HG02763 (cell line): ENCODE measurements at regions not wholly inside any gene's neighbourhood (a gene's known extent, or its start where the extent isn't known, plus 50 kb on each side); places are given as distances from the start of the nearest gene placed in this dataset.

Experiments used
- ATAC-seq: cut with Tn5 transposase; IDR thresholded peaks from one replicate; pipeline ENCODE4 v1.9.1; 2021; ENCODE audit warnings: mild to moderate bottlenecking, moderate library complexity; ENCODE audit not compliant: unreplicated experiment

DNA sequence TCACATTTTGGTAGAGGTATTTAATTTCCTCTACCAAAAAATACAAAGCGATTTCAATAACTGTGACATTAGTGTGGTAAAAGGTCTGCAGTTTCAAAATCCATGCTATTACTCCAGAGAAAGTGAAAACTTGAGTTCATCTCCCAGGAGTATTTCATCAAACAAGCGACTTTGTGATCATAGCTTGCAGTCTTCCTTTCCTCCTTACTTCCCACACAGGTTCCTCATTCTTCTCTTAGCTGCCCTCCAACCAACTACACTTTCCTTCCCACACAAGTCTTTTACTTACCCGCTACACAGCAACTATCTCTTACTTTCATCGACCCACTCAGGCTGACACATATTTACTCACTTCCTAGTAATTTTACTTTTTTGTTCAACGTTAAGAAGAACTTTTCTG is 413.4 kb upstream of the USP15 start:
- ATAC-seq: no peak

DNA sequence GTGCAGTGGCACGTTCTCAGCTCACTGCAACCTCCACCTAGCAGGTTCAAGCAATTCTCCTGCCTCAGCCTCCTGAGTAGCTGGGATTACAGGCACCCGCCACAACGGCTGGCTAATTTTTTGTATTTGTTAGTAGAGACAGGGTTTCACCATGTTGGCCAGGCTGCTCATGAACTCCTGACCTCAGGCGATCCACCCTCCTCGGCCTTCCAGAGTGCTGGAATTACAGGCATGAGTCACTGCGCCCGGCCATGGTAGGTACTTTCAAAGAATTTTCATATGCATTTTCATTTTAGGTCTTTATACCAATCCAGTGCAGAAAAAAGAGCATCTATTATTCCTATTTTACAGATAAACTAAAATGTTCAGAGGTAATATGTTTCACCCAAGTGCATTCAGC is 411.3 kb upstream of the USP15 start:
- ATAC-seq: no peak

DNA sequence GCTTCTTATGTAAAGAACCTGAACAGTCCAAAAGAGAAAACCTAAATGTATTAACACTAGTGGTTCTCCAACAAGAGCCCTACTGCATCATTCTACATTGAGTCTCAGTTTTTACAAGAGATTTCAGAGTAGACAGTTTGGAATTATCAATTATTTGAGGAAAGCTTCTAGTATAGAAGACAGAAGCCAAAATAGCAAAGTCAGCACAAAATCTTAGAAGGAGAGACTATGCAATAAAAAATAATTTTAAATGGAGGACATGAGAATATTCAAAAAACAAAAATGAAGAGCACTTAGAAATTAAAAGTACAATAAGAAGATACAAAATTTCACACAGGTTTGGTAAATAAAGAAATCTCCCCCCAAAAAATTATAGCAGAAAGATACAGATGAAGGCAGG is 406.3 kb upstream of the USP15 start:
- no peak for ATAC-seq

DNA sequence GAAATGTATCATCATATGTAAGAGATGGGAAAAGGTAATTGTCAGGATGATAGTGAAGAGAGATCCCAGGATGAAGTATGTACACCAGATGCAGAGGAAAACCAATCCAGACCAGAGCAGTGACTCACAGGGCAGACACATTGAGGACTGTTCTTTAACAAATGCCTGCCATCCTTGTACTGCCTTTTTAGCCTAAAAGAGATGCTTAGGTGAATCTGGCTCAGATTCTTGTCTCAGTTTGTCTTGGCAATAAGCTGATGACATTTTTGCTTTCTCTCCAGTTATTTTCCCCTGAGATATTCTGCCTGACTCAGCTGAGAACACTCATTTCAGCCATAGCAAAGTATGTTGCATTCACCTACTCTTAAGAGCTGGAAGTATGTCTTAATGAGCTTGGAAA is 405.3 kb upstream of the USP15 start:
- no peak for ATAC-seq

DNA sequence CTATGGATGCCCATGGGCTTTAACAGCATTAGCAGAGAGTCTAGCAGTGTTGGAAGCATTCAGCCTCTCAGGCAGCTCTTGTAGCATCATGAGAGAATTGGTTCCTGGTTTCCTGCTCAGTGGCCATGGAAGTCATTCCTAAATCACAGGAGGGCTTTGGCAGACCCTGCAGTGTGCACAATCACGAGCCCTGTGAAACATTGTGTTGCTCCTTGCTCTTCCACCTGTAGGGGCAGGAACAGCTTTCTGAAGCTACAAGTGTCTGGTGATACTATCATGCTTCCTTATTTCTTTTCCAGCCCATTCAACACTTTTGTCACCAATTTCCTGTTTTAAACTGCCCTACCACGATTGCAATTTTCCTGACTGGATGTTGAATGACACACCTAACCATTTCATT is 402.2 kb upstream of the USP15 start:
- no peak for ATAC-seq

DNA sequence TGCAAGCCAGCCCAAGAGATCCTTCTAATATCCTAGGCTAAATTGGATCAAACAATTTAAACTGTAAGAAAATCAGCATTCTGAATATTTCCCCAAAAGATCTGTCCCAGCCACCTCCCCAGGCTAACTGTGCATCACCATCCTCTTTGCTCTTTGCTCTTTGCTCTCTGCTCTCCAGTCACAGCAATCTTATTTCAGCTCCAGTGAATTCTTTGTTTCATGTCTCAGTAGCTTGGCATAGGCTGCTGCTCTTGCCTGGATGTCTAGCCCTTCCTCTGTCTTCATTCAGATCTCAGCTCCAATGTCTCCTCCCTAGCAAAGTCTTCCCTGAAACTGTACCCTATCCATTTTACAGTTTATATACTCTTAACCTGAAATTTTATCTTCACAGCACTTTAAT is 399.8 kb upstream of the USP15 start:
- no peak for ATAC-seq

DNA sequence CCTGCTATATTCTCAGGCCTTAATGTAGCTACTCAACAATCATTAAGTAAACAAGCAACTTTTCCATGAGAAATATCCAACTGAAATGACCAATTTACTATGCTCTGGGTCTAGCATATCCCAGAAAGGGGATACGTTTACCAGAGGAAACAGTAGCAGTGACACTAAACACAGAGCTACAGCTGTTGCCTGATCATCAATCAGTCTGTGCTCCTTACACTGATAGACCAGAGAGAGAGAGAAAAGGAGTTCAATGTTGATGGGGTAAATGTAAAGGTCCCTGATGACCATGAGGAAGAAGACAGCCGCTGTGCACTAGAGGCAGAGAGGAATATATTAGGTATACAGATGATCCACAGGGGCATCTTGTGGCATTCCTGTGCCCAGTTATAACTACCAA is 397.2 kb upstream of the USP15 start:
- ATAC-seq: no peak

DNA sequence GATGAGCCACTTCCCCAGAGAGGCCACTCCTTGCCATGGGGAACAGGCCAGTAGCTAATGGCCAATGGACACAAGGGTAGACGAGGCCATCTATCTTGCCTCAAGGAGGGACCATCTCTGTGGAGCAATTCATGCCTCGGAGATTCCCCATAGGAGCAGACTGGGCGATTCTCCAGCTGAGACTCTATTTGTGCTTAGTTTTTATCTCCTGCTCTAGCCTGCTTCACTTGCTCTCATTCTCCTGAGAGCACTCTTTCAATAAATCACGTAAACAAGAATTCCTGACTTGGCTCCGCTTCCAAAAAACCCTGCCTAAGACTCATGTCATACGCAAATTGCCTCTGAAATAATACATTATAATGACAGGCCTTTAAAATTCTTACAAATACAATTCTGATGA is 396.4 kb upstream of the USP15 start:
- ATAC-seq: no peak

DNA sequence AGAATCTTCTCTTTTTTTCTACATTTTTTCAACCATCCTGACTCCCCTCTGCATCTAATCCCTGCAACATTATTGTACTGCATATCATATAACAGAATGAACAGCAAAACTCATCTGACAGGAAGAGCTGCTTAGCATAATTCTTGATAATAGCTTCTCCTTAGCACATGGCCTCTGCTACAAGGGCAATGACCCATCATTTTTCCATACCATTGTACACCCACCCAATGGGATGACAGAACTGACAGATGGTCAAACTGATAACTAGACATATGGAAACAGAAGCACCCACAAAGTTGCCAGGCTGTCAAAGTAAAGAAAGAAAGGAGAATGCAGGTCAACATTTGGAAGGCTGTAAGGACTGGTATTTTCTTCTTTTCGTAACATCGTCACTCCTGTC is 390.4 kb upstream of the USP15 start:
- ATAC-seq: no peak

DNA sequence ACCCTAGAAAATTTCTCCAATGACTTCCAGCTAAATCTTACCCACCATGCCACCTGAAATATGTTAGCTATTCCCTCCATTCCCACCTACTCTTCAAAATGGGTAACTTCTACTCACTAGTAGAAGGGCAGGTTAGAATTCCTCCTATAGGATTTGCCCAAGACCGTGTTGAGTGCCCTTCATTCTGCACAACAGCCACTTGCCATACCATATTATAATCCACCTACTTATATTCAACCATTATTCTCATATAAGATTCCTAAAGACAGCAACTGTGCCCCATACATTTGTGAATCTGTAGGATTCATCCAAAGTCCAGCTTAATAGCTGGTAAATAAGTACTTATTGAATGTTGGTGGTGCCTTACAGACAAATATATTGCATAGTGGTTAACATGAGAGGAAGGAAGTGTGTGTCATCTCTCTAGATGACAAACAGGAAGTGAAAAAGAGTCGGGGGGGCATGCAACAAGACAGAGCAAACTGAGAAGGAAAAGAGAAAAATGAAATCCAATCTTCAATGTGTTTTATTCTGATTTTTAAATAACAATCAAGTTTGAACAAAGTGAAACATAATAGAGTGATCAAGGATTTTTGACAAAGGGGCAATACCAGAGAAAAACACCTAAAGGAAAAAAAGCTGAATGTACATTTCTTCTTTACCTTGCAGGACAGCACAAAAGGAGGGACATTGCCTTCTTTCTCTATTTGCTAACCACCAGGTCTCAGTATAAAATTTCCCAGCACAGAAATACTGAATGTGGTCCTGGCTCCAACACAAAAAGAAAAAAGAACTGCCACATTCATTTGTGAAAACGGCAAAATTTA is 389.3 kb upstream of the USP15 start:
- no peak for ATAC-seq

DNA sequence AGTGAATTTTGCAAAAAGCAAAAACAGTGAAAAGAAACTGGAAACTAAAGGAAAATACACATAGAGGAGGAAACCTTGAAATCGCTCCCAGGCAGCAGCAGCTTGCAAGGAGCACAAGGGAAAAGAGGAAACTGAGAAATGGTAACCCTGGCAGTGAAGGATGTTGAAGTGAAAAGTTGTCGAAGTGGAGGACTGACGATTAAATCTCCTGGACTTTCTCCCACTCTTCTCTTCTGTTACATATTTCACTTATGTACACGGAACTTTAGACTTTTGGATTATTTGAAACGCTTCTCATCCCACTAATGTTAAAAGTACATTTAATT is 388.8 kb upstream of the USP15 start:
- ATAC-seq: no peak

DNA sequence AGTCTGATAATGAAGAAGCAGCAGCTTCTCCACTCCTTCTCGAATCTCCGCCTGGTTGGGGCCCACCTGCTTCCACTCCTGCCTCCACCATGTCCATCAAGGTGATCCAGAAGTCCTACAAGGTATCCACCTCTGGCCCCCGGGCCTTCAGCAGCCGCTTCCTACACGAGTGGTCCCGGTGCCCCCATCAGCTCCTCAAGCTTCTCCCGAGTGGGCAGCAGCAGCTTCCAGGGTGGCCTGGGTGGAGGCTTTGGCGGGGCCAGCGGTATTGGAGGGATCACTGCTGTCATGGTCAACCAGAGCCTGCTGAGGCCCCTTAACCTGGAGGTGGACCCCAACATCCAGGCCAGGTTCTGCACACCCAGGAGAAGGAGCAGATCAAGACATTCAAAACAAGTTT is 381.0 kb upstream of the USP15 start:
- no peak for ATAC-seq

DNA sequence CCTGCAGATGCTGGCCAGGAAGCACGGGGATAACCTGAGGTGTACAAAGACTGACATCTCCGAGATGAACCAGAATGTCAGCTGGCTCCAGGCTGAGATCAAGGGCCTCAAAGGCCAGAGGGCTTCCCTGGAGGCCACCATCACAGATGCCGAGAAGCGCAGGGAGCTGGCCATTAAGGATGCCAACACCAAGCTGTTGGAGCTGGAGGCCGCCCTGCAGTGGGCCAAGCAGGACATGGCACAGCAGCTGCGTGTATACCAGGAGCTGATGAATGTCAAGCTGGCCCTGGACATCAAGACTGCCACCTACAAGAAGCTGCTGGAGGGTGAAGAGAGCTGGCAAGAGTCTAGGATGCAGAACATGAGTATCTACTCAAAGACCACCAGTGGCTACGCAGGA is 380.0 kb upstream of the USP15 start:
- ATAC-seq: no peak

DNA sequence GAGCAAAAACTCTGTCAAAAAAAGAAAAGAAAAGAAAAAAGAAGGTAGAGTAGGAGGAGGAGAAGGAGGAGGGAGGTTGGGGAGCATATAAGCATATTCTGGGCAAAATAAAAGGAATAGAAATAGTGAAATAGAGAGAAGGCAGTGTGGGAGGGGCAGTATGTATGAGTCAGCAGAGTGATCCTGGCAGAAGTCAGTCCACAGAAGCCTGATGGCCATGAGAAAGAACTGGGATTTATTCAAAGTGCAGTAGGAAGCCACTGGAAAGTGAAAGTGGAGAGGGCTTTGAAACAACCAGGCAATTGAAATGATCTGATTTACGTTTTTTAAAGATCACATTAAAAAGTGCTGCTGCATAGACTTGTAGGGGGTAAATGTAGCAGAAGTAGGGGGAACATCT is 368.6 kb upstream of the USP15 start:
- ATAC-seq: no peak

DNA sequence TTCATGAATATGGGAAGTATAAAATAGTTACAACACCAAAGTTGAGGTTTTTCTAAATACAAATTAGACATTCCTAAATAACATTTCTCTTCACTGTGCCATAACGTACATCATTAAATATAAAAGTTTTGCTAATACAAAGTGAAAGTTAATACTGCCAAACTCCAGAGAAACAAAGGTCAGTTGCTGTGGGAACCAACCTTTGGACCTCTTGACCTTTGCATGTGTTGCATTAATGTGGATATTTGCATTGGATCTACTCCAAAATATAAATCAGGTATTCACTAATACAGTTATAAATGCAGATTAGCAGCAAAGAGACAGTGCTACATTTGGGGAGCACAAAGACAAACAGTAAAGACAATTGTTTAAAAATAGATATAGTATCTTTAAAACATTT is 366.0 kb upstream of the USP15 start:
- no peak for ATAC-seq

DNA sequence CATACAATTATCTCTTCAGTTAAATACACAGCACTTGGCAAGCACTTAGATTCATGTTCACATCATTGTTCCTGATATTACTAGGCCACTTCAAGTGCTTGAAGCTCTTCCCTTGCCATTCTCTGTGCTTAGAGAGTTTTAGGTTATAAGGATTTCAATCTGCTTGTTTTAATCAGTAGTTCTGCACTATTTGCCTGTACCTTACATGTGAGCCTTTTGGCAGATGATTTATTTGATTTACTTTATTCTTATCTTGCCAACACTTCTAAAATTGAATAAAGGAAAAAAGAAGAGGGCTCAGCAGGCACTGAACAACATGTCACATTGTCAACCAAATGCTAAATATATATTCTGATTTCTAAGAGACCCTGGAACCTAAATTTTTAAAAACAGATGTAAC is 363.8 kb upstream of the USP15 start:
- ATAC-seq: no peak

DNA sequence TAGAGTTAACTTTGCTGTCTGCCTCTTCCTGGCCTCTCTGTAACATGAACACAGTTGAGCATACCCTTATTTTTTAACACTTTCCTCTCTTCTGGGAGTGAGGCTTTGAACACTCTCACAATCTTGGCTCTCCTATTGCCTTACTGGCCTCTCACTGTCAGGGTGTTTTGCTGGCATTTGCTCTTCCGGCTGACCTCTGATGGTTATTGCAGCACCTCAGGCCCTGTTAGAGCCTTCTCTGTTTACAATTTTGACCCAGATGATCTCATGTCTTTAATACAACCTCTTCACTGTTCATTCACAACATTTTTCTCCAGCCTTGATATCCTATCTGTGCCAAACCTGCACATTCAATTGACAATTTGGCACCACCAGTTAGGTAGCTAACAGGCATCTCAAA is 357.8 kb upstream of the USP15 start:
- ATAC-seq: no peak

DNA sequence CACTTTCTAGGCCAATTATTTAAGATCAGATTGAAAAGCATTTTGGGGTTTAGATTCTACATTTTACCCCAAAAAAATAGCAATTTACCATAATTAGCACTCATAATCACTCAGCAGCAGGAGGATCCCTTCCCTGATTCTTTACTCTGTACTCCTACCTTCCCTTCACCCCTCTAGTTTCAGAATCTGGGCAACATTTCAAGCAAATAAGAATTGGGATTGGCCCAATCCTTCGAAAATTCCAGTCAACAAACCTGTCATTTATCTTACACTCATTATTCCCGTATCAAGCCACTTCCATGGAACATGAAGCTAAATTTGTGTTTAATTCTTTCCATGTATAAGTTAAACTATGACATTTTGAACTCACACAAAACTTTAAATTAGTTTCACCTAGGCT is 349.1 kb upstream of the USP15 start:
- no peak for ATAC-seq

DNA sequence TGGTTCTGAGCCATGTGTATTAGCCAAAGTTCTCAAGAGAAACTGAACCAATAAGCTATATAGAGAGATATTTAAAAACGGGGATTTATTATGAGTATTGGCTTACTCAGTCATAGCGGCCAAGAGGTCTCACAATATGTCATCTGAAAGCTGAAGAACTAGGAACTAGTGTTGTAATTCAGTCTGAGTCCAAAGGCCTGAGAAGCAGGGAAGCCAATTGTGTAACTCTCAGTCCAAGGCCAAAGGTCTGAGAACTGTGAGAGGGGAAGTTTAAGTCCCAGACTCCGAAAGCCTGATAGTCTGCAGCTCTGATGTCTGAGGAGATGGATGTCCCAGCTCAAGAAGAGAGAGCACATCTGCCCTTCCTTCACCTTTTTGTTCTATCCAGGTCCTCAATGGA is 344.8 kb upstream of the USP15 start:
- no peak for ATAC-seq

DNA sequence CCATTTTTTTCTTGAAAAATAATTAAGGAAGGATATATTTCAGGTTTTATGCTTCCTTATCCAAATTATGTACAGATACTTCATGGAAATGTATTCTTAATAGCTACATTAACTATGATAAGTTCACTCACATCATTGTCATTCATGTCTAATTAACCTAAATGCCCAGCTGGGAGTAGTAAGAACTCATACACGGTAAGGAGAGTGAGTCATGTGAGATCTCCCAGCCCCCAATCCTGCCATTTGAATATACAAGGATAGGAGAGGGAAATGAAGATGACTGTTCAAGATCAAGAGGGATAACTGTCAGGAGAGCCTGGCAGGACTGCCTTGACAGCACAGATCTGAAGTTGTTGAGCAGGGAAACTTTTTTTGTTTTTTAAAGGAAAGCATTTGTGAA is 343.4 kb upstream of the USP15 start:
- ATAC-seq: no peak

DNA sequence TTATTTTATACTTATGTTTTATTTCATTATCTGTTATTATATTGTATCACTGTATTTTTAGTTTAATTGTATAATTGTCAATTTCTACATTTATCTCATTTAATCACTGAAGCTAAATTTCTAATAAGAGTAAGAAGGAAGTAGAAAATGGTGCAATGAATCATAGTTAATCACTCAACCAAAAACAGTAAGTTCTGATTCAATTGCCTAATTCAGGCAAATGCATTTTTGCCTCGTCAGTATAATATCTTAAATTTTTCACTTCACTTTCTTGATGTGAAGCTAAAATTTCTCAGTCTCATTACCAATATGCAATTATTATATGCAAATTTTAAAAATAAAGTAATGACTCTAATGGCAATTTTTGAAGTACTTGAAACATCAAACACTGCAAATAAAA is 340.5 kb upstream of the USP15 start:
- ATAC-seq: no peak

DNA sequence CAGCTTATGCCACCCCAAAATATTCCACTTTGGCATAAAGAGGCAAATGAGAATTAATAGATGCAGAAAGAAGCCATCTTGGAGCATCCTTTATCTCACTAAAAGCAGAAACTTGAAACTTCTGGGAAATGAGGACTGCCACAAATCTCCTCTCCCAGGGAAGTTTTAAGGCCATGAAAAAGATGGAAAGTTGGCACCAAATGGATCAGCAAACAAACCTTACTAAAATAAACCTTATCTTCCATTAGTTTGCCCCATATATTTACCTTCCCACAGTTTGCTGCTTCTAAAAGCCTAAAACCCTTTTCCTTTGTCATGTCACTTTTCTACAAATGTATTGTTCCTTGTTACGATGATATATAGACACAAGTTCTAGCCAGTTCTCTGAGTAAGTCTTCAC is 340.0 kb upstream of the USP15 start:
- no peak for ATAC-seq

DNA sequence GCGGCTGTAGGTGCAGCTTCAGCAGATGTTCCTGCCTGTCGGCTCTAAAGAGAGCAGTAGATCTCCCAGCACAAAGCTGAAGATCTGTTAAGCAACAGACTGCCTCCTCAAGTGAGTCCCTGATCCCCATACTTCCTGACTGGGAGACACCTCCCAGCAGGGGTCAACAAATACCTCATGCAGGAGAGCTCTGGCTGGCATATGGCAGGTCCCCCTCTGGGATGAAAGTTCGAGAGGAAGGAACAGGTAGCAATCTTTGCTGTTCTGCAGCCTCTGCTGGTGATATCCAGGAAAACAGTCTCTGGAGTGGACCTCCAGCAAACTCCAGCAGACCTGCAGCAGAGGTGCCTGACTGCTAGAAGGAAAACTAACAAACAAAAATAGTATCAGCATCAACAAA is 337.1 kb upstream of the USP15 start:
- ATAC-seq: no peak

DNA sequence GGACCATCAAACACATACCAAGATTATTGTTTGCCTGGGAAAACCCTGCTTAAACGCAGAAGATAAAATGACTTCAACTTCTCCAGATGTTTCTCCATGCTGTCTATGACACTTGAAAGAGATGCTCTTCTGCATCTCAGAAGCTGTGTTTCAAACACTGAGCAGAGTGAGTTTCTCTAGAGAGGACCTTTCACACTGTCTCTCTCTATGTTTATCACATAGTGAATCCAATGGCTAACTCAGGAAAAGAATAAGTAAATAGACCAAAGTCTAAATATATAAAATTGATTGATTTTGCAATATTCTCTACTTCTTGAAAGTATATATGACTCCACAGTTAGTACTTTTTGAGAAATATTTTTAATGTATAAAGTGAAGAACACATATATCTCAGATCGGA is 325.6 kb upstream of the USP15 start:
- no peak for ATAC-seq
